ENCODE measurements at regions not wholly inside any gene's neighbourhood (a gene's known extent, or its start where the extent isn't known, plus 50 kb on each side); places are given as distances from the start of the nearest gene placed in this dataset.

- WGBS, result 70% methylated on average over 5 of the region's 5 CpGs
- H3K36me3 ChIP-seq, result no peaks in the 10 kb centered on the region
- TF ChIP-seq POLR2AphosphoS5 (IDR thresholded peaks at IDR 0.05) (no peak), POLR2A (IDR thresholded peaks at IDR 0.05; ENCODE audit: low read depth) (no peak), EP300 (IDR thresholded peaks at IDR 0.05) (no peak), CTCF (IDR thresholded peaks at IDR 0.05) (no peak)
- H3K27ac ChIP-seq (replicated peaks in 1 of 4), result no peak overlapping the region
- DNase-seq (ENCODE audit: extremely low spot score), result no peak
- H3K27me3 ChIP-seq, result no peaks in the 10 kb centered on the region
- intact Hi-C loops (cut with DNase I), result no loop called here
- peaks cover 0 to 9% (median 0%) of the 10 kb centered on the region in 4 donors for H3K4me1 ChIP-seq
- H3K9me3 ChIP-seq, result no peaks in the 10 kb centered on the region
- H3K4me3 ChIP-seq, result no peak overlapping the region
Observed at GRCh38 chr11:90447618-90448017, 224.8 kb upstream of the CHORDC1 start.

DNA sequence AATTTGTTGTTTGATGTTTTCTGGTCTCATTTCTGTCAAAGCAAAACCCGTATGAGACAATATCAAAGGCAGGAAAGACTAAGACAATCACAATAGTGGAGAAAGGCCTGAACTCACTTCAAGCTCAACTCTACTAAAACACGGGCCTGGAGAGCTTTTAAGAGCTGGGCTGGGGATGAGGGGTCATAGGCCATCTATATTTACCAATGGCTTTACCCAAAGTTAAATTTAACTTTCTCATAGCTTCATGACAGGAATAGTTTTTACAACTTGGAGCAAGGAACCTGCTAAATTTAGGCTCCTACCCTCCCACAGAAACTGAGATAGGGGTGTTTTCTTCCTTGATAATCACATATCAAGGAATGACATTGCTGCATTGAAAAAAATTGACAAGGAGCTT, 223.4 kb upstream of the CHORDC1 start:
- Histone ChIP-seq H3K4me3 (no peak overlapping the region), H3K36me3 (no peaks in the 10 kb centered on the region), H3K27me3 (no peaks in the 10 kb centered on the region), H3K4me1 (peaks cover 0 to 9% (median 0%) of the 10 kb centered on the region in 4 donors), H3K9me3 (no peaks in the 10 kb centered on the region), H3K27ac (replicated peaks in 1 of 4) (no peak overlapping the region)
- intact Hi-C loops (cut with DNase I), result no loop called here
- 48% methylated on average over 2 of the region's 2 CpGs for WGBS
- TF ChIP-seq POLR2A (IDR thresholded peaks at IDR 0.05; ENCODE audit: low read depth) (no peak), CTCF (IDR thresholded peaks at IDR 0.05) (no peak), POLR2AphosphoS5 (IDR thresholded peaks at IDR 0.05) (no peak), EP300 (IDR thresholded peaks at IDR 0.05) (no peak)
- DNase-seq (ENCODE audit: extremely low spot score), result no peak

- no peak for DNase-seq (ENCODE audit: extremely low spot score)
- H3K27ac ChIP-seq (replicated peaks in 1 of 4), result no peak overlapping the region
- no peaks in the 10 kb centered on the region for H3K36me3 ChIP-seq
- no peaks in the 10 kb centered on the region for H3K9me3 ChIP-seq
- no peak overlapping the region for H3K4me3 ChIP-seq
- TF ChIP-seq POLR2A (IDR thresholded peaks at IDR 0.05; ENCODE audit: low read depth) (no peak), CTCF (IDR thresholded peaks at IDR 0.05) (no peak), POLR2AphosphoS5 (IDR thresholded peaks at IDR 0.05) (no peak), EP300 (IDR thresholded peaks at IDR 0.05) (no peak)
- no peaks in the 10 kb centered on the region for H3K27me3 ChIP-seq
- no peaks in the 10 kb centered on the region for H3K4me1 ChIP-seq
- 98% methylated on average over 4 of the region's 4 CpGs for WGBS
- intact Hi-C loops (cut with DNase I), result no loop called here
Observed at GRCh38 chr11:90438069-90438468, 215.2 kb upstream of the CHORDC1 start.

DNA sequence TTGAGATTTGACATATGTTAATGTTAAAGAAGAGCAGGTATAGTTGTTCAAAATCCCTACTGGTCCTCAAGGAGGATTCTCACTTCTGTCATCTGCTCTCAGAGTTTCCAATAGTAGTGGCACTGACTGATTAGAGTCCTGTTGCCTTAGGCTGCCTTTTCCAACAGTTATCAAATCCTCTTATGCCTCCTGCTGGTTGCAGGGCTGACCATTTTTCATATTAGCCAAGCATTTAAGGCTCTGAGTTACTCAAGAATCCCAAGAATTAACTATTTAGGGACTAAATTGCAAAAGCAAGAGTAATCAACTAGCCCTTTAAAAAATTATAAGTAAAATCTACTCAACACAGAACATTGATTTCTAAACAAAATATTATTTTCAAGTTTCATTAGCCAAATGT, 212.0 kb upstream of the CHORDC1 start:
- TF ChIP-seq CTCF (IDR thresholded peaks at IDR 0.05), result peak in 2 of 3 experiments; percentile 19 to 31
- TF ChIP-seq POLR2AphosphoS5 (IDR thresholded peaks at IDR 0.05), result no peak
- no peak for TF ChIP-seq EP300 (IDR thresholded peaks at IDR 0.05)
- Histone ChIP-seq H3K27ac (replicated peaks in 1 of 4) (no peak overlapping the region), H3K27me3 (no peaks in the 10 kb centered on the region), H3K36me3 (no peaks in the 10 kb centered on the region), H3K9me3 (no peaks in the 10 kb centered on the region), H3K4me1 (no peaks in the 10 kb centered on the region), H3K4me3 (no peak overlapping the region)
- intact Hi-C loops (cut with DNase I), result no loop called here
- no peak for DNase-seq (ENCODE audit: extremely low spot score)

DNA sequence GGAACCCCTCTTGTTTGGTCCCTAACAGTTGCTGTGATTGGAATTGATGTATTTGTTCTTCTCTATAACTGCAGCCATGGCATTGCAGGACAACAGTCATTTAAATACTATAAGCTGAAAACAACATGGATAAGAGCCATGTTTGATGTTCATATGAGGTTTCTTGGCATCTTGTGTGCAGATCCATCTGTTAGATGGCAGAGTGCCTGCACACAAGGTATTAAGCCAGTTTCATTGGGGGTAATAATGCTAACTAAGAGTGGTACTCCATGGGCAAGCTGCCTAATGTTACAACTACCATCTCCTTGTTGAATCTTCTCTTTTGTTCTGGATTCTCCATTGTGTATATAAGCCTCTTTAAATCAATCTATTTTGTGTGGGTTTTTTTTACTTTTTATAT, 206.0 kb upstream of the CHORDC1 start:
- H3K27ac ChIP-seq (replicated peaks in 1 of 4), result no peak overlapping the region
- H3K36me3 ChIP-seq, result no peaks in the 10 kb centered on the region
- H3K9me3 ChIP-seq, result no peaks in the 10 kb centered on the region
- DNase-seq (ENCODE audit: extremely low spot score), result no peak
- no peaks in the 10 kb centered on the region for H3K4me1 ChIP-seq
- no peak overlapping the region for H3K4me3 ChIP-seq
- H3K27me3 ChIP-seq, result no peaks in the 10 kb centered on the region
- intact Hi-C loops (cut with DNase I), result no loop called here
- TF ChIP-seq POLR2A (IDR thresholded peaks at IDR 0.05; ENCODE audit: low read depth), result no peak
- TF ChIP-seq POLR2AphosphoS5 (IDR thresholded peaks at IDR 0.05), result no peak
- TF ChIP-seq EP300 (IDR thresholded peaks at IDR 0.05), result no peak
- no peak for TF ChIP-seq CTCF (IDR thresholded peaks at IDR 0.05)
